22Rv1 (cell line): ENCODE measurements at regions not wholly inside any gene's neighbourhood (a gene's known extent, or its start where the extent isn't known, plus 50 kb on each side); places are given as distances from the start of the nearest gene placed in this dataset.

Experiments
- ZFX ChIP-seq: fragments of 450-650 bp; IDR thresholded peaks from 2 replicates; pipeline ENCODE4 v1.6.1; 2017; ENCODE audit warnings: antibody characterized with exemption, borderline replicate concordance
- TF ChIP-seq, protein P1 (sequence below): fragments of 450-650 bp; IDR thresholded peaks from 2 replicates; pipeline ENCODE4 v1.5.1; 2017; ENCODE audit warnings: mild to moderate bottlenecking

DNA sequence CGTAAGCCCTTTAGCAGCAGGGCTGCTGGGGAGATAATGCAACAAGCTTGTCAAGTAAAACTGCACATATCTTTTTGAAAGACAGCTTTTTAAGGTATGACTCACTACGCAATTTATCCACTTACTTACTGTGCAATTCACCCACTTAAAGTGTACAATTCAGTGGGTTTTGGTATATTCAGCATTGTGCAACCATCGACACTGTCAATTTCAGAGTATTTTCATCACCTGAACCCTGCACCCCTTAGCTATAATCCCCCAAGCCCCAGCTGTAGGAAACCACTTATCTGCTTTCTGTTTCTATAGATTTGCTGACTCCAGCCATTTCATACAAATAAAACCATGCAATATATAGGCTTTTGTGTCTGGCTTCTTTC, 168.0 kb downstream of the PTPN20 start:
- TF ChIP-seq, protein P1, sequence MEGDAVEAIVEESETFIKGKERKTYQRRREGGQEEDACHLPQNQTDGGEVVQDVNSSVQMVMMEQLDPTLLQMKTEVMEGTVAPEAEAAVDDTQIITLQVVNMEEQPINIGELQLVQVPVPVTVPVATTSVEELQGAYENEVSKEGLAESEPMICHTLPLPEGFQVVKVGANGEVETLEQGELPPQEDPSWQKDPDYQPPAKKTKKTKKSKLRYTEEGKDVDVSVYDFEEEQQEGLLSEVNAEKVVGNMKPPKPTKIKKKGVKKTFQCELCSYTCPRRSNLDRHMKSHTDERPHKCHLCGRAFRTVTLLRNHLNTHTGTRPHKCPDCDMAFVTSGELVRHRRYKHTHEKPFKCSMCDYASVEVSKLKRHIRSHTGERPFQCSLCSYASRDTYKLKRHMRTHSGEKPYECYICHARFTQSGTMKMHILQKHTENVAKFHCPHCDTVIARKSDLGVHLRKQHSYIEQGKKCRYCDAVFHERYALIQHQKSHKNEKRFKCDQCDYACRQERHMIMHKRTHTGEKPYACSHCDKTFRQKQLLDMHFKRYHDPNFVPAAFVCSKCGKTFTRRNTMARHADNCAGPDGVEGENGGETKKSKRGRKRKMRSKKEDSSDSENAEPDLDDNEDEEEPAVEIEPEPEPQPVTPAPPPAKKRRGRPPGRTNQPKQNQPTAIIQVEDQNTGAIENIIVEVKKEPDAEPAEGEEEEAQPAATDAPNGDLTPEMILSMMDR = no peak
- TF ChIP-seq ZFX = no peak
